ENCODE measurements at regions not wholly inside any gene's neighbourhood (a gene's known extent, or its start where the extent isn't known, plus 50 kb on each side); places are given as distances from the start of the nearest gene placed in this dataset.
A peak's percentile ranks its signal among the peaks of the same experiment; 100 is the strongest.

DNA sequence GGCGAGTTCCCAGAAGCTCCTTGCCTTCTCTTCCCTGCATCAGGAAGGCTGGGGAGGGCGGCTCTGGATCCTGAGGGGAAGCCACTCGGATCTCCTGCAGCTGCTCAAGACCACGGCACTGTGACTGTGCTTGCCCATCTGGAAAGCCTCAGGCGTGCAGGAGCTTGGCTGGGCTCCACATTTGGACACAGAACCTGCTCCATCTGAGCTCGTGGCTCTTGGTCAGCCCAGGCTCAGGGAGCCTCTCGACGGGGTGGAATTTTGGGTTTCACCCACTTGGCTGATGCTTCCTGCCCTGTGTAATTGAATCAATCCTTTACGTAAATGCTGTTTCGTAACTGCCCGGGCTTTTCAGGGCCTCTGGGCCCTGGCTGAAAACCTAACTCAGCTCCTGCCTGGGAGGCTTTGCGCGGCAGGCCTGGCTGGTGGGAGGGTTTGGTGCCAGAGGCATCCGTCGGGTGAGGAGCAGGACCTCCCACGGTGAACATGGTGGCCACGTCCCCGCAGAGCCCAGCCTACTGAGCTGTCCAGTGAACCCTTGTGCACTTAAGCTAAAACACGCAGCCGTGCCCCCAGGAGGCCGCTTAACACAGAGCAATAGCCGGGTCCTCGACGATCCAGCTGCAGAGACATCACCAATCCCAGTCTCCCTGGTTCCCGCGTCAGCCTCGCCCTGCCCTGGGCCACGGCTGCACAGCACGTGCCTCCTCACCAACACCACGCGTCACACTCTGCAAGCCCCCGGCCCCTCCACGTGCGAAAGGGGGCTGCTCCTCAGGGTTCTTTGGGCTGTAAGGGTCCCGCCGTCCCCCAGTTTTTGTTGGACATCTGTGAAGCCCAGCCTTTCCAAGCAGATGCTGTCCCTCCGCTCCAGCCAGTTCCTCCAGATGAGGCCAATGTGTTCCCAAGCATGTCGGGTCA is 241.0 kb downstream of the DLL1 start:
- H3K4me1 ChIP-seq (ENCODE audit: control insufficient read depth, insufficient read depth, low read length) = peaks cover 25% of the 10 kb centered on the region
- ATAC-seq (no peak), DNase-seq (no peak)
- intact Hi-C loops (cut with micrococcal nuclease) = no loop called here
- H3K36me3 ChIP-seq (ENCODE audit: control insufficient read depth, insufficient read depth, low read length) = no peaks in the 10 kb centered on the region
- no peaks in the 10 kb centered on the region for H3K9me3 ChIP-seq (ENCODE audit: control insufficient read depth, insufficient read depth, low read length)
- Mint-ChIP-seq H3K4me3 (peak overlapping the region; percentile 19), H3K27me3 (ENCODE audit: low read depth in 2 of 2) (peaks cover 33 to 34% of the 10 kb centered on the region in 2 donors), H3K9me3 (no peaks in the 10 kb centered on the region), H3K4me1 (peaks cover 7 to 15% of the 10 kb centered on the region in 2 donors), H3K27ac (no peak overlapping the region), H3K36me3 (no peaks in the 10 kb centered on the region)
- H3K27me3 ChIP-seq (ENCODE audit: control insufficient read depth, insufficient read depth, low read length) = peaks cover 4% of the 10 kb centered on the region
- no peak overlapping the region for H3K27ac ChIP-seq (ENCODE audit: low read length)
- H3K4me3 ChIP-seq (ENCODE audit: low read length) = no peak overlapping the region
- 91% methylated on average over 38 of the region's 38 CpGs for WGBS (ENCODE audit: insufficient coverage)
- TF ChIP-seq, protein P1, sequence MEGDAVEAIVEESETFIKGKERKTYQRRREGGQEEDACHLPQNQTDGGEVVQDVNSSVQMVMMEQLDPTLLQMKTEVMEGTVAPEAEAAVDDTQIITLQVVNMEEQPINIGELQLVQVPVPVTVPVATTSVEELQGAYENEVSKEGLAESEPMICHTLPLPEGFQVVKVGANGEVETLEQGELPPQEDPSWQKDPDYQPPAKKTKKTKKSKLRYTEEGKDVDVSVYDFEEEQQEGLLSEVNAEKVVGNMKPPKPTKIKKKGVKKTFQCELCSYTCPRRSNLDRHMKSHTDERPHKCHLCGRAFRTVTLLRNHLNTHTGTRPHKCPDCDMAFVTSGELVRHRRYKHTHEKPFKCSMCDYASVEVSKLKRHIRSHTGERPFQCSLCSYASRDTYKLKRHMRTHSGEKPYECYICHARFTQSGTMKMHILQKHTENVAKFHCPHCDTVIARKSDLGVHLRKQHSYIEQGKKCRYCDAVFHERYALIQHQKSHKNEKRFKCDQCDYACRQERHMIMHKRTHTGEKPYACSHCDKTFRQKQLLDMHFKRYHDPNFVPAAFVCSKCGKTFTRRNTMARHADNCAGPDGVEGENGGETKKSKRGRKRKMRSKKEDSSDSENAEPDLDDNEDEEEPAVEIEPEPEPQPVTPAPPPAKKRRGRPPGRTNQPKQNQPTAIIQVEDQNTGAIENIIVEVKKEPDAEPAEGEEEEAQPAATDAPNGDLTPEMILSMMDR (IDR thresholded peaks at IDR 0.05) = no peak

DNA sequence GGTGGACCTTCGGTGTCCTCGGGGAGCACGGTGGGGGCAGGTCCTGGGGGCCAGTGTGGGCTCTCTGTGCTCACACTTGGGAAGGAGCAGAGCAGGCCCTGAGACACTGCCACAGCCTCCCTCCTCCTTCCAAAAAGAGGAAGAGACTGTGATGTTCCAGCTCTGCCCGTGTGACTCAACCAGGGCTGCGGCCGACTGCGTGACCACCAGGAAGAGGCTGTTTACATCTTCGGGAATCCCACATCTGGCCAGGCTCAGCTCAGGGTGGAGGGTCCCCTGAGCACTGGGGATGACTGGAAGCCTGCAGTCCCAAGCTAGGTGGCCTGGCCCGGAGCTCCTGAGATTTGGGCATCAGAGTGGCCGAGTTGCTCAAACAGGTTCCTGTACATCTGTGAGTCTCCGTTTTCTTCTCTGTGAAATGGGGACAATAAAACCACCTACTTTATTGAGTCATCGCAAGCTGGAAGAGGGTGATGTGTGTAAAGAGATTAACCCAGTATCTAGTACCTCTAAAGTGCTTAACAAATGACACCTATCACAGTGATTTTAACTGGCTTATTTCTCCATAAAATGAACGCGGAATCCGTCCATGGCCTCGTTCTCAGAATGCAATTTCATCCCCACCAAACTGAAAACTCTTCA is 242.1 kb downstream of the DLL1 start:
- 59% methylated on average over 15 of the region's 16 CpGs for WGBS (ENCODE audit: insufficient coverage)
- no peaks in the 10 kb centered on the region for H3K9me3 Mint-ChIP-seq
- intact Hi-C loops (cut with micrococcal nuclease) = no loop called here
- Histone ChIP-seq H3K4me3 (ENCODE audit: low read length) (no peak overlapping the region), H3K4me1 (ENCODE audit: control insufficient read depth, insufficient read depth, low read length) (peaks cover 16% of the 10 kb centered on the region), H3K27me3 (ENCODE audit: control insufficient read depth, insufficient read depth, low read length) (peaks cover 4% of the 10 kb centered on the region), H3K27ac (ENCODE audit: low read length) (no peak overlapping the region), H3K36me3 (ENCODE audit: control insufficient read depth, insufficient read depth, low read length) (no peaks in the 10 kb centered on the region), H3K9me3 (ENCODE audit: control insufficient read depth, insufficient read depth, low read length) (no peaks in the 10 kb centered on the region)
- no peak overlapping the region for H3K4me3 Mint-ChIP-seq
- peaks cover 0 to 9% of the 10 kb centered on the region in 2 donors for H3K4me1 Mint-ChIP-seq
- TF ChIP-seq, protein P1 (IDR thresholded peaks at IDR 0.05) = no peak
- peak overlapping the region in 1 of 2 donors; percentile 31 for H3K27ac Mint-ChIP-seq
- H3K27me3 Mint-ChIP-seq (ENCODE audit: low read depth in 2 of 2) = peaks cover 28 to 35% of the 10 kb centered on the region in 2 donors
- ATAC-seq = peak in 2 of 3 donors; percentile 65 to 70
- no peak for DNase-seq
- H3K36me3 Mint-ChIP-seq = no peaks in the 10 kb centered on the region

DNA sequence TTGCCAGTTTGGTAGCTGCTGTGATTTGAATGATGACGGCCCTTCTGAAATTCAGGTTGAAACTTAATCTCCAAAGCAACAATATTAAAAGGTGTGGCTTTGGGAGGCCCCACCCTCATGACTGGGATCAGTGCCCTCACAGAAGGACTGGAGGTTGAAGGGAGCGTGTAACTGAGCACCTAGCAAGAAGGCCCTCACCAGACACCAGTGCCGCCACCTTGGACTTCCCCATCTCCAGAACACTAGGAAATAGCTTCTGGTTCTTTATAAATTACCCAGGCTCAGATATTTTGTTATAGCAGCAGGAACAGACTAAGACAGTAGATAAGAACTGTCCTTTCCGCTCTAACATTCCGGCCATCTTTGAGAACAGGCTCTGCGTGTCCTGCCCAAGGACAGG is 243.1 kb downstream of the DLL1 start:
- H3K36me3 Mint-ChIP-seq = no peaks in the 10 kb centered on the region
- TF ChIP-seq, protein P1 (IDR thresholded peaks at IDR 0.05) = no peak
- peaks cover 2% of the 10 kb centered on the region for H3K27me3 ChIP-seq (ENCODE audit: control insufficient read depth, insufficient read depth, low read length)
- no peak overlapping the region for H3K4me3 Mint-ChIP-seq
- intact Hi-C loops (cut with micrococcal nuclease) = no loop called here
- no peaks in the 10 kb centered on the region for H3K9me3 Mint-ChIP-seq
- H3K4me1 Mint-ChIP-seq = peaks cover 0 to 9% of the 10 kb centered on the region in 2 donors
- H3K9me3 ChIP-seq (ENCODE audit: control insufficient read depth, insufficient read depth, low read length) = no peaks in the 10 kb centered on the region
- 94% methylated on average over 4 of the region's 6 CpGs for WGBS (ENCODE audit: insufficient coverage)
- peaks cover 14% of the 10 kb centered on the region for H3K4me1 ChIP-seq (ENCODE audit: control insufficient read depth, insufficient read depth, low read length)
- H3K27ac Mint-ChIP-seq = no peak overlapping the region
- no peak overlapping the region for H3K27ac ChIP-seq (ENCODE audit: low read length)
- peaks cover 23 to 37% of the 10 kb centered on the region in 2 donors for H3K27me3 Mint-ChIP-seq (ENCODE audit: low read depth in 2 of 2)
- no peak overlapping the region for H3K4me3 ChIP-seq (ENCODE audit: low read length)
- ATAC-seq = no peak
- H3K36me3 ChIP-seq (ENCODE audit: control insufficient read depth, insufficient read depth, low read length) = no peaks in the 10 kb centered on the region
- DNase-seq = no peak

All from natural killer cell (primary cell).